ENCODE measurements at regions not wholly inside any gene's neighbourhood (a gene's known extent, or its start where the extent isn't known, plus 50 kb on each side); places are given as distances from the start of the nearest gene placed in this dataset.

GRCh38 chr14:84040101-84040500 is 1489.8 kb upstream of the FLRT2 start:
- TF ChIP-seq CTCF (IDR thresholded peaks at IDR 0.05; ENCODE audit: low read length) (no peak), EZH2 (IDR thresholded peaks at IDR 0.05; ENCODE audit: borderline replicate concordance, low read length) (no peak)
